Small intestine (tissue), 7 donors: ENCODE measurements at regions not wholly inside any gene's neighbourhood (a gene's known extent, or its start where the extent isn't known, plus 50 kb on each side); places are given as distances from the start of the nearest gene placed in this dataset.

ENCODE experiments used
- DNase-seq, 2 donors: peaks; one replicate each; pipeline versions ENCODE4 v3.0.0 to v3.0.0-alpha.2; 2013
- FAIRE-seq: peaks from 2 replicates; lab custom pipeline; 2012; peaks lifted over from hg19 to GRCh38; lab: Jason Lieb, UNC
- H3K27ac ChIP-seq, 3 donors: one replicate each; pipeline ENCODE4 v1.5.1; 2013; ENCODE audit warnings: low read length in 2 of 3, mild to moderate bottlenecking in 2 of 3, control low read depth in 1 of 3, inconsistent platforms in 1 of 3, low read depth in 1 of 3, moderate library complexity in 1 of 3
- H3K27me3 ChIP-seq, 3 donors: one replicate each; pipeline ENCODE4 v1.6.1; 2013; ENCODE audit warnings: low read length in 3 of 3, inconsistent platforms in 1 of 3; ENCODE audit not compliant: control insufficient read depth in 3 of 3, insufficient read depth in 3 of 3
- H3K36me3 ChIP-seq, 3 donors: one replicate each; pipeline ENCODE4 v1.6.1; 2013; ENCODE audit warnings: low read length in 3 of 3, inconsistent platforms in 1 of 3, low read depth in 1 of 3, mild to moderate bottlenecking in 1 of 3, moderate library complexity in 1 of 3; ENCODE audit not compliant: control insufficient read depth in 3 of 3, insufficient read depth in 2 of 3
- H3K4me1 ChIP-seq, 3 donors: one replicate each; pipeline ENCODE4 v1.6.1; 2013; ENCODE audit warnings: low read length in 2 of 3, inconsistent platforms in 1 of 3, low read depth in 1 of 3, mild to moderate bottlenecking in 1 of 3, moderate library complexity in 1 of 3; ENCODE audit not compliant: control insufficient read depth in 3 of 3, insufficient read depth in 2 of 3
- H3K4me3 ChIP-seq, 3 donors: one replicate each; pipeline ENCODE4 v1.5.1; 2013; ENCODE audit warnings: low read length in 3 of 3, control low read depth in 1 of 3, inconsistent platforms in 1 of 3, low read depth in 1 of 3, mild to moderate bottlenecking in 1 of 3, moderate library complexity in 1 of 3
- H3K9me3 ChIP-seq, 2 donors: one replicate each; pipeline ENCODE4 v1.6.1; 2013; ENCODE audit warnings: low read depth in 1 of 2, low read length in 1 of 2; ENCODE audit not compliant: control insufficient read depth in 2 of 2, insufficient read depth in 1 of 2
- WGBS, 3 donors: extraction: QIAGEN DNeasy Blood & Tissue Kit; methylation state at CpG; one replicate each; pipeline ENCODE4 v1.1.7; 2013; 5-methylcytosine and 5-hydroxymethylcytosine counted together
- donor health status: healthy with polysubstance abuse.
- donor health status: control.
- donor health status: control.
- donor health status: Bipolar disorder and iron deficiency.
- donor health status: healthy.

GRCh38 chr16:73161977-73162376 lies 114.0 kb upstream of the ZFHX3 start:
- Histone ChIP-seq H3K27me3 (no peaks in the 10 kb centered on the region), H3K4me1 (peaks cover 0 to 2% (median 0%) of the 10 kb centered on the region in 3 donors), H3K36me3 (no peaks in the 10 kb centered on the region), H3K4me3 (no peak overlapping the region), H3K27ac (peak overlapping the region in 1 of 3 donors; percentile 26), H3K9me3 (no peaks in the 10 kb centered on the region)
- FAIRE-seq: no peak
- DNase-seq: peak; percentile 71 to 83
- 10 to 58% (median 43%) methylated on average over 4 of the region's 4 CpGs for WGBS, 3 donors

DNA sequence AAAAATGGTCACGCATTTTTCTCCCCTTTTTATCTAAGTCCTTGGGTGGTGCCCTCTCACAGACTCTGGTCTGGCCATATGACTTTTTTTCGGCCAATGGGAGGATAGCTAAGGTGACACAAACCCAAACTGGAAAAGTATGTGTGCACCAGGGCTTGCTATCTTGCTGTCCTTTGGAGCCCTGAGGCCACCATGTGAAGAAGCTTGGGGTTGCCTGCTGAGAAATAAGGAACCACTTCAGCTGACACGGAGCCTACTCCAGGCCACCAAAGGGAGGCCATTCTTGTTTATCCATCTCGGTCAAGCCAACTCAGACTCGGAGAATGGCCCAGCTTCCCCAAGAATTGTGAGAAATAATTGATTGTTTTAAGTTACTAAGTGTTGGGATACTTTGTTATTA lies 111.4 kb upstream of the ZFHX3 start:
- FAIRE-seq (no peak), DNase-seq (no peak)
- H3K27me3 ChIP-seq: no peaks in the 10 kb centered on the region
- no peak overlapping the region for H3K4me3 ChIP-seq
- H3K9me3 ChIP-seq: no peaks in the 10 kb centered on the region
- no peak overlapping the region for H3K27ac ChIP-seq
- H3K36me3 ChIP-seq: no peaks in the 10 kb centered on the region
- WGBS, 3 donors: 87 to 91% (median 90%) methylated on average over 5 of the region's 5 CpGs
- H3K4me1 ChIP-seq: peaks cover 0 to 2% (median 0%) of the 10 kb centered on the region in 3 donors

DNA sequence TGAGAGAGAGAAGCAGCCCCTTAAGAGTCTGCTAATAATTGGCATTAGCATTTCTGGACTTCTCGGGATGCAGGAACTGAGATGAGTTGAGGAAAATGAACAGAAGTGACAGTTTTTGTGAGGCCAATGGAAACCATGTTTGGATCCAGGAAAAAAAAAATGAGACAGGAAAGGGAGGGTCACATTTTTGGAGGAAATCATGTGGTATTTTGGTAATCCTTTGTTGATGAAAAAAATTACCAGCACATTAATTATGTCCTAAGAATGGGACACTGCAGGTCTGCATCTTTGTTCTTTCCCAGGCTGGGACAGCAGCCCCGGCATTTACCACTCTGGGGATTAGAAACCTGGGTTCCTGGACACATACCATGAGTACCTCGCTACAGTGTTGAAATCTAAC lies 109.9 kb upstream of the ZFHX3 start:
- H3K9me3 ChIP-seq: no peaks in the 10 kb centered on the region
- H3K4me1 ChIP-seq: peaks cover 0 to 4% (median 0%) of the 10 kb centered on the region in 3 donors
- no peaks in the 10 kb centered on the region for H3K27me3 ChIP-seq
- DNase-seq: no peak
- H3K36me3 ChIP-seq: no peaks in the 10 kb centered on the region
- H3K27ac ChIP-seq: peak overlapping the region in 1 of 3 donors; percentile 8
- FAIRE-seq: no peak
- 64 to 82% (median 65%) methylated on average over 3 of the region's 3 CpGs for WGBS, 3 donors
- no peak overlapping the region for H3K4me3 ChIP-seq

- 68 to 83% (median 69%) methylated on average over 10 of the region's 10 CpGs for WGBS, 3 donors
Observed at GRCh38 chr16:73154063-73154870, 106.3 kb upstream of the ZFHX3 start.

DNA sequence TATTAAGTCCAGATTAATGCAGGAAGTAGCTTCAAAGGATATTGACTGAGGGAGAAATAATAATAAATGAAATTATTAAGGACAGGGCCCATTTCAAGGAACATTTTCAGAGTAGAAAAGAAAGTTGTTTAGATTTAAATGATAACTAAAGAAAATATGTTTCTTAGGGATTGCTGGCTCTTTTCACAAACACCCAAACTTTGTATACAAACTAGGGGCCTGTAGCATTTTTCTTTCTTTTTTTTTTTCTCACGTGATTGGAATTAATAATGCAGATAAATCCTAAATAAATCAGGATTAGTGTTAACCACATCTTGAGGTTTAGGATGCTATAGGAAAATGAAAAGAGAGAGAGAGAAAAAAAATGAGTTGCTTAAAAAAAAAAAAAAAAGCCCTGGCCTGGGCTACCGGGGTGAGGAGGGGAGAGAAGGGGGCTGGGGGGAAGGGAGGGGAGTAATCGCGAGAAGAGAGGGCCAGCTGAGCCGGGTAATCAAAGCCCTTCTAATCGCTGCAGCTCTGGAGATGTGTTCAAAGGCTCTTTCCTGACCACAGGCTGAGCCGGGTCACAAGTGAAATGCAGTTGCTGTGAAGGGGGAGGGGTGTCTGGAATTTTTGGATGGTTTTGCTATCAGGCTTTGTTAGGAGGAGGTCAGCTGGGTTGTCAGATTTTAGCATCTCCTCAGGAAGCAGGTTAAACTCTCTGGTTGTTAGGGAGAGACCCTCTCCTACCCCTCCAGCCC lies 104.6 kb upstream of the ZFHX3 start:
- DNase-seq (no peak), FAIRE-seq (no peak)
- 28 to 42% (median 31%) methylated on average over 7 of the region's 7 CpGs for WGBS, 3 donors
- Histone ChIP-seq H3K4me3 (no peak overlapping the region), H3K27me3 (no peaks in the 10 kb centered on the region), H3K9me3 (no peaks in the 10 kb centered on the region), H3K27ac (no peak overlapping the region), H3K4me1 (peaks cover 0 to 5% (median 3%) of the 10 kb centered on the region in 3 donors), H3K36me3 (no peaks in the 10 kb centered on the region)

More at GRCh38 chr16:73154063-73154870, 106.3 kb upstream of the ZFHX3 start:
- Histone ChIP-seq H3K27ac (peak overlapping the region in 1 of 3 donors; percentile 4), H3K9me3 (no peaks in the 10 kb centered on the region), H3K27me3 (no peaks in the 10 kb centered on the region), H3K4me1 (peaks cover 0 to 5% (median 3%) of the 10 kb centered on the region in 3 donors), H3K36me3 (no peaks in the 10 kb centered on the region), H3K4me3 (no peak overlapping the region)
- no peak for FAIRE-seq
- no peak for DNase-seq

- Histone ChIP-seq H3K27me3 (no peaks in the 10 kb centered on the region), H3K27ac (no peak overlapping the region), H3K36me3 (no peaks in the 10 kb centered on the region), H3K4me1 (peaks cover 0 to 5% (median 3%) of the 10 kb centered on the region in 3 donors), H3K9me3 (no peaks in the 10 kb centered on the region), H3K4me3 (no peak overlapping the region)
- WGBS, 3 donors: 75 to 85% (median 80%) methylated on average over 6 of the region's 6 CpGs
- FAIRE-seq: no peak
- DNase-seq: no peak
Observed at GRCh38 chr16:73151941-73152340, 104.0 kb upstream of the ZFHX3 start.

GRCh38 chr16:73151225-73151624 lies 103.3 kb upstream of the ZFHX3 start:
- no peaks in the 10 kb centered on the region for H3K36me3 ChIP-seq
- H3K4me1 ChIP-seq: peaks cover 0 to 5% (median 3%) of the 10 kb centered on the region in 3 donors
- no peak overlapping the region for H3K27ac ChIP-seq
- H3K4me3 ChIP-seq: no peak overlapping the region
- 60 to 74% (median 70%) methylated on average over 5 of the region's 5 CpGs for WGBS, 3 donors
- DNase-seq (no peak), FAIRE-seq (no peak)
- H3K27me3 ChIP-seq: no peaks in the 10 kb centered on the region
- no peaks in the 10 kb centered on the region for H3K9me3 ChIP-seq

DNA sequence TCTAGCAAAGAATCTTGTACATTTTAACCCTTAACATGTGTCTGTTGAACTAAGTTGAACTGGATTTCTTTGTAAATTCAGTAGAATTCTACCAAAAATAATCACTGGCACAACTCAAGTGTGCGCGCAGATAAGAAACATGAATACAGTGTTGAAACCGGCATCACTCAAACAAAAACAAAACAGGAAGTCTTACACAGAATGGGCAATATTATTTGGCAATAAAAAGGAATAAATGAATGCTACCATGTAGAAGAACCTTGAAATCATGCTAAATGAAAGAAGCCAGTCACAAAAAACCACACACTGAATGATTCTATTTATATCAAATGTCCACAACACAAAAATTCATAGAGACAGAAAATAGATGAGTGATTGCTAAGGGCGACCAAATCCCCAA lies 102.9 kb upstream of the ZFHX3 start:
- Histone ChIP-seq H3K4me1 (peaks cover 0 to 5% (median 3%) of the 10 kb centered on the region in 3 donors), H3K9me3 (no peaks in the 10 kb centered on the region), H3K27ac (no peak overlapping the region), H3K36me3 (no peaks in the 10 kb centered on the region), H3K27me3 (no peaks in the 10 kb centered on the region), H3K4me3 (no peak overlapping the region)
- WGBS, 3 donors: 81 to 87% (median 87%) methylated on average over 4 of the region's 4 CpGs
- FAIRE-seq: no peak
- DNase-seq: no peak
